Trophoblast cell (in vitro differentiated cells and primary cell): ENCODE measurements at regions not wholly inside any gene's neighbourhood (a gene's known extent, or its start where the extent isn't known, plus 50 kb on each side); places are given as distances from the start of the nearest gene placed in this dataset.

Experiments
- DNase-seq, 2 donors: peaks; one replicate each; pipeline ENCODE4 v3.0.0-alpha.2; 2016
- H2AFZ ChIP-seq: 2 replicates; pipeline ENCODE4 v1.6.1; 2013; ENCODE audit warnings: low read length, moderate library complexity, mild to moderate bottlenecking; ENCODE audit not compliant: insufficient read depth, poor library complexity
- H2AK5ac ChIP-seq: 2 replicates; pipeline ENCODE4 v1.6.1; 2013; ENCODE audit warnings: mild to moderate bottlenecking, low read length
- H2BK120ac ChIP-seq: 2 replicates; pipeline ENCODE4 v1.6.1; 2013; ENCODE audit warnings: low read length, mild to moderate bottlenecking, moderate library complexity; ENCODE audit not compliant: insufficient read depth, poor library complexity
- H2BK12ac ChIP-seq: 2 replicates; pipeline ENCODE4 v1.6.1; 2013; ENCODE audit warnings: mild to moderate bottlenecking, low read length, moderate library complexity
- H2BK5ac ChIP-seq: 2 replicates; pipeline ENCODE4 v1.6.1; 2013; ENCODE audit warnings: low read length, low read depth, moderate library complexity, mild to moderate bottlenecking; ENCODE audit not compliant: poor library complexity
- H3K14ac ChIP-seq: 2 replicates; pipeline ENCODE4 v1.6.1; 2013; ENCODE audit warnings: mild to moderate bottlenecking, low read length
- H3K18ac ChIP-seq: 2 replicates; pipeline ENCODE4 v1.6.1; 2013; ENCODE audit warnings: mild to moderate bottlenecking, low read length
- H3K23ac ChIP-seq: 2 replicates; pipeline ENCODE4 v1.6.1; 2013; ENCODE audit warnings: low read length
- H3K27ac ChIP-seq: 2 replicates; pipeline ENCODE4 v1.5.1; 2013; ENCODE audit warnings: low read depth, mild to moderate bottlenecking, inconsistent platforms, low read length, moderate library complexity
- H3K27me3 ChIP-seq: 2 replicates; pipeline ENCODE4 v1.6.1; 2013; ENCODE audit warnings: inconsistent platforms, mild to moderate bottlenecking, low read length, moderate library complexity; ENCODE audit not compliant: insufficient read depth
- H3K36me3 ChIP-seq, 2 experiments: 1 replicate in 1 of 2; 2 replicates in 1 of 2; pipeline ENCODE4 v1.6.1; 2013; ENCODE audit warnings: low read length in 2 of 2, mild to moderate bottlenecking in 2 of 2, moderate library complexity in 1 of 2; ENCODE audit not compliant: insufficient read depth in 2 of 2, control insufficient read depth in 1 of 2
- H3K4ac ChIP-seq: 2 replicates; pipeline ENCODE4 v1.6.1; 2013; ENCODE audit warnings: low read depth, mild to moderate bottlenecking, low read length, moderate library complexity
- H3K4me1 ChIP-seq, 2 experiments: 1 replicate in 1 of 2; 2 replicates in 1 of 2; pipeline ENCODE4 v1.6.1; 2013; ENCODE audit warnings: low read length in 2 of 2, mild to moderate bottlenecking in 2 of 2, moderate library complexity in 1 of 2; ENCODE audit not compliant: insufficient read depth in 2 of 2, control insufficient read depth in 1 of 2
- H3K4me2 ChIP-seq: 2 replicates; pipeline ENCODE4 v1.6.1; 2013; ENCODE audit warnings: inconsistent platforms, mild to moderate bottlenecking, low read length, moderate library complexity
- H3K4me3 ChIP-seq: 2 replicates; pipeline ENCODE4 v1.5.1; 2013; ENCODE audit warnings: mild to moderate bottlenecking, low read depth, low read length, inconsistent platforms
- H3K79me1 ChIP-seq: one replicate; pipeline ENCODE4 v1.6.1; 2013; ENCODE audit warnings: low read length
- H3K79me2 ChIP-seq: 2 replicates; pipeline ENCODE4 v1.6.1; 2013; ENCODE audit warnings: low read length, mild to moderate bottlenecking; ENCODE audit not compliant: control insufficient read depth, insufficient read depth, poor library complexity
- H3K9ac ChIP-seq: 2 replicates; pipeline ENCODE4 v1.6.1; 2013; ENCODE audit warnings: mild to moderate bottlenecking, low read length
- H3K9me3 ChIP-seq: 2 replicates; pipeline ENCODE4 v1.6.1; 2013; ENCODE audit warnings: low read depth, mild to moderate bottlenecking, control low read depth, inconsistent platforms, low read length; ENCODE audit not compliant: insufficient read depth
- H4K12ac ChIP-seq: 2 replicates; pipeline ENCODE4 v1.6.1; 2013; ENCODE audit warnings: low read depth, mild to moderate bottlenecking, low read length, moderate library complexity
- H4K8ac ChIP-seq: 2 replicates; pipeline ENCODE4 v1.6.1; 2013; ENCODE audit warnings: low read depth, mild to moderate bottlenecking, low read length, moderate library complexity
- H4K91ac ChIP-seq: one replicate; pipeline ENCODE4 v1.6.1; 2013; ENCODE audit warnings: low read depth, mild to moderate bottlenecking, low read length, moderate library complexity
- WGBS: extraction: QIAGEN DNeasy Blood & Tissue Kit; methylation state at CpG from one replicate; pipeline ENCODE4 v1.1.7; 2013; ENCODE audit warnings: missing lambda C conversion rate; ENCODE audit not compliant: insufficient read length, insufficient coverage; ENCODE audit errors: extremely low coverage; 5-methylcytosine and 5-hydroxymethylcytosine counted together

DNA sequence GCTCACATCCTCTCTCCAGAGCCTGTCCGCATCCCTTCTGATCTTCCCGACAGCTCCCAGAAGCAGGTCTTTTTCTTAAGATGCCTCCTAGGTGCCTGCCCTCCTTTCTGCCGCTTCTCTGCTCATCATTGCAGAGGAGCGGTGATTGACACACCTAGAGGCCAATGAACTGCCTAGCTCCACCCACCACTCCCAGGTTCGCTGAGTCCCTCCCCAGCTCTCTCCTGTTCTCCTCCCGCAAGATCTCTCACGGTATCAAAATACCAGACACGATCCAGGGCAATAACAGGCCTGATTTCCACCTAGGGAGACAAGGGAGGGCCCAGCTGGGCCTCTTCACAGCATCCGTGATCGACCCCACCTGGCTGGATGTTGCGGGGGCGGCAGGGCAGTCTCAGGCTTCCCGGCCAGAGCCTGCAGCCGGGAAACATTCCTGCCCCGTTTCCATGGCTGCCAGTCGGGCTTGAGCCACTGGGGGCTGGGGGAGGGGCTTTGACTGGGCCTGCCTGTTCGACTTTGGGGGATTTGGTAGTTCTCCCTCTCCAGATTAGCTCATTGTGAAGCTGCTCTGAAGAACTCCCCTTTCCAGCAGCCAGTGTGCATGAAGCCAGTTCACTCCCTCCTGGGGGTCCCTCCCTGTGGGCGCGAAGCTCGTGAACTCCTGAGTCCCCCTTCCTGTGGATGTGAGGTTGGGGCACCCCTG lies 373.5 kb downstream of the RPS24 start:
- Histone ChIP-seq H3K18ac (peak overlapping the region; percentile 54), H4K8ac (peak overlapping the region; percentile 66), H4K12ac (peak overlapping the region; percentile 27), H2BK120ac (peak overlapping the region; percentile 73), H3K36me3 (no peaks in the 10 kb centered on the region), H2AFZ (peak overlapping the region; percentile 51), H3K4me2 (peak overlapping the region; percentile 60), H2BK5ac (peak overlapping the region; percentile 49), H3K9me3 (peaks cover 2% of the 10 kb centered on the region), H3K4ac (peak overlapping the region; percentile 6), H3K79me1 (peaks cover 9% of the 10 kb centered on the region), H3K9ac (no peak overlapping the region), H3K23ac (no peak overlapping the region), H4K91ac (peak overlapping the region; percentile 90), H3K14ac (peak overlapping the region; percentile 52), H3K27me3 (no peaks in the 10 kb centered on the region), H3K4me1 (peaks cover 7 to 15% of the 10 kb centered on the region in 2 experiments), H3K4me3 (peak overlapping the region; percentile 62), H3K27ac (peak overlapping the region; percentile 20), H3K79me2 (no peaks in the 10 kb centered on the region), H2BK12ac (peak overlapping the region; percentile 53), H2AK5ac (peak overlapping the region; percentile 55)
- WGBS = no CpG with 5 or more reads among the region's 20 CpGs
- peak; percentile 71 to 74 for DNase-seq

DNA sequence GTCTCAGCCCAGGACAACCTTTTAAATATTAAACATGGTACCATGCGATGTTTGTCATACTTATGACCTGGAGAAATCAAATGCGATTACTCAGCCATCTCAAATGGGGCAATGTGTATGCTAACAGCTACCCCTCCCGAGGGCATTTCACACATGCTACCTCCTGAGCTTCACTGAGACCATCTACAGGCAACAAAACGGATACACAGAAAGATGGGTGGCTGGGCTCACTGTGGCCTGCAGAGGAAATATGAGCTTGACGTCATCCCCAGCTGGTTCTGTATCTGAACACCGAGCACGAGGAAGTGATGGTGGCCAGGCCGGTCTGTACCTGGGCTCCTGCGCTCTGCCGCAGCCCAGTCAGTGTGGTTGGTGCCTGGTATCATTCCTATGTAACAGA lies 374.3 kb downstream of the RPS24 start:
- no peak overlapping the region for H4K8ac ChIP-seq
- no peak overlapping the region for H3K4me2 ChIP-seq
- H3K4me3 ChIP-seq = no peak overlapping the region
- no peaks in the 10 kb centered on the region for H3K79me2 ChIP-seq
- H3K18ac ChIP-seq = no peak overlapping the region
- peaks cover 8% of the 10 kb centered on the region for H3K79me1 ChIP-seq
- no peaks in the 10 kb centered on the region for H3K36me3 ChIP-seq
- DNase-seq = no peak
- H3K23ac ChIP-seq = no peak overlapping the region
- peak overlapping the region; percentile 73 for H2BK120ac ChIP-seq
- H3K4ac ChIP-seq = no peak overlapping the region
- WGBS = no CpG with 5 or more reads among the region's 10 CpGs
- no peaks in the 10 kb centered on the region for H3K27me3 ChIP-seq
- H4K91ac ChIP-seq = peak overlapping the region; percentile 90
- H2BK5ac ChIP-seq = no peak overlapping the region
- H3K9ac ChIP-seq = no peak overlapping the region
- H2AFZ ChIP-seq = no peak overlapping the region
- H2AK5ac ChIP-seq = no peak overlapping the region
- no peak overlapping the region for H3K14ac ChIP-seq
- peak overlapping the region; percentile 53 for H2BK12ac ChIP-seq
- no peak overlapping the region for H4K12ac ChIP-seq
- H3K4me1 ChIP-seq = peaks cover 6 to 11% of the 10 kb centered on the region in 2 experiments
- no peak overlapping the region for H3K27ac ChIP-seq
- peaks cover 2% of the 10 kb centered on the region for H3K9me3 ChIP-seq

DNA sequence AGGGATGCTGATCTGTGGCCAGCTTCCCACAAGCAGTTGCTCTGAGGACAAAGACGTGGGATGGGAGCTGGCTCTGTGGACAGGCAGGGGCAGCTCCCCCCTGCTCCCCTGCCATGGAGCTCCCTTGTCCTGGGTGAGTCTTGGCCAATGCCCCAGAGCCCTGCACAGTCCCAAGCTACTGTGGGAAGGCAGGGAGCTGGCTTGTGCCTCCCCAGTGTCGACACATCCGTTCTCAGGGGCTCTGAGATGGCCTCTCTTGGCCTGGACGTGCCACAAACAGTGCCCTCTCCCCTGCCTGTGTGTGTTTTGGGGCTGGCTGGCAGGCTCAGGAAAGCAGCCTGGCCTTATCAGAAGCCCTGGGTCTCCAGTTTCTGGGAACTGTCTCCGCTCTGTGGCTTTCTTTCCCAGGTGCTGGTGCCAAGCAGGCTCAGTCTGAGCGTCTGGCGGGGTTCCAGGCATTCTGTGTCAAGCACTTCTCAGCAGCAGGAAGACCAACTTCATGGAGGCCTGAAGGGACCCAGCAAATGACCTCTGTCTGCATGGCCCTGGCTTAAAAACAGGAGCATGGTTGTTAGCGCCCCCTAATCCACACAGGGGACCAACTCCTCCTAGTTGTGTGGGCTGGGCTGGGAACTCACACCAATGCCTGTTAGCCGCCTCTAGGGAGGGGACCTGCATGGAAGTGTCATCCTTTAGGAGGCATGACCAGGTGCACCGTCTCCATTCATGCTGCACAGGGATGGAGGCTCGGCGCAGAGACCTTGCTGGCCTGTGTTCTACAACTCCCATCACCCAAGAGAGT lies 375.2 kb downstream of the RPS24 start:
- peaks cover 6 to 15% of the 10 kb centered on the region in 2 experiments for H3K4me1 ChIP-seq
- H3K27ac ChIP-seq = no peak overlapping the region
- H3K14ac ChIP-seq = peak overlapping the region; percentile 16
- no peak overlapping the region for H3K4me3 ChIP-seq
- no peaks in the 10 kb centered on the region for H3K79me2 ChIP-seq
- no peak overlapping the region for H3K9ac ChIP-seq
- H3K79me1 ChIP-seq = peaks cover 11% of the 10 kb centered on the region
- DNase-seq = no peak
- no peak overlapping the region for H4K8ac ChIP-seq
- H3K4ac ChIP-seq = no peak overlapping the region
- no CpG with 5 or more reads among the region's 12 CpGs for WGBS
- peak overlapping the region; percentile 37 for H4K91ac ChIP-seq
- H3K18ac ChIP-seq = no peak overlapping the region
- H2BK120ac ChIP-seq = peak overlapping the region; percentile 23
- no peak overlapping the region for H4K12ac ChIP-seq
- peak overlapping the region; percentile 10 for H2AK5ac ChIP-seq
- H2AFZ ChIP-seq = no peak overlapping the region
- H3K23ac ChIP-seq = no peak overlapping the region
- no peak overlapping the region for H2BK5ac ChIP-seq
- H3K9me3 ChIP-seq = peaks cover 2% of the 10 kb centered on the region
- no peaks in the 10 kb centered on the region for H3K36me3 ChIP-seq
- peak overlapping the region; percentile 8 for H2BK12ac ChIP-seq
- H3K4me2 ChIP-seq = no peak overlapping the region
- H3K27me3 ChIP-seq = no peaks in the 10 kb centered on the region

DNA sequence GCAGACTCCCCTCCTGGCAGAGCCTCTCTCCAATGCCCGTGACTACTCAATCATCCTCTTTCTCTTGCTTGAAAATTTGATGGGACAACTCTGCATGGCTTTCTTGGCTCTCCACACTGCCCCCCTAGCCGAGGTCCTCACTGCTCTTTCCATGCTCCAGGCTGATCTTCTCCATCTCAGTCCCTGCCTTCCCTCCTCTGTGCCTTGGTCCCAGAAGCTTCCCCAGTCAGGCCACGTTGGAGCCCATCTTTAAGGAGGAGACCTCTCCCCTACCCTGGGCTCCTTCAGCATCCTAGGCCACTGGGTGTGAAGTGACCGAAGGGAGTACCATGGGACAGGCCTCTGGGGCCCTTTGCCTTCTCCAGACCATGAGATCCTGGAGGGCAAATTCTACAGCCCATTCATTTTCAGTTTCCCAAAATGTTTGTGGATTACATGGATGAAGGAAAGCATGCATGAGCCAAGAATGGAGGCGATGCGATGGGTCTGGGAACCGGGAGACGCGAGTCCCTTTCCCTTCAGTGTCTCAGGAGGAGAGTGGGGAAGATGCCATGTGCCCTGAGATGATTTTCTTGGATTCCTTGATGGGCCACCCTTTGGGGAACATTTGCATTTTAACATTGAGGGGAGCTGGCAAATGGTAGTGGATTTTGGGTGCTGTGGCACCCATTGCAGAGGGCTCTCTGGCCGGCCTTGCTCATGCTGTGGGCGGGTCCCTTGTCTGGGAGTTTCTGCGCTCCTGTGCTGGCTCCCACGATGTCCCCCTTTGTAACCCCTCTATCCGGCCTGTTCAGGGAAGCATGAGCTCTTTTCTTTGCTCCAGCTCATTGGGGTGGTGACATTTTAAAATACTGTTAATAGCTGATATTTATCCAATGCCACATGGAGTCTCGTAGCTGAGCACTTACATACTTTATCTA lies 376.6 kb downstream of the RPS24 start:
- no peaks in the 10 kb centered on the region for H3K27me3 ChIP-seq
- peak overlapping the region; percentile 34 for H4K91ac ChIP-seq

More for the DNA sequence above, 376.6 kb downstream of the RPS24 start:
- Histone ChIP-seq H2BK12ac (peak overlapping the region; percentile 52), H3K4ac (no peak overlapping the region), H3K27ac (no peak overlapping the region), H3K36me3 (no peaks in the 10 kb centered on the region), H2AK5ac (no peak overlapping the region), H3K18ac (no peak overlapping the region), H4K8ac (no peak overlapping the region), H3K4me1 (peaks cover 6 to 15% of the 10 kb centered on the region in 2 experiments), H2BK5ac (no peak overlapping the region), H3K4me2 (no peak overlapping the region), H3K23ac (no peak overlapping the region), H3K9ac (no peak overlapping the region), H3K79me2 (no peaks in the 10 kb centered on the region), H4K12ac (no peak overlapping the region), H2BK120ac (no peak overlapping the region), H2AFZ (no peak overlapping the region), H3K4me3 (no peak overlapping the region), H3K9me3 (peaks cover 2% of the 10 kb centered on the region), H3K14ac (no peak overlapping the region), H3K79me1 (peaks cover 13% of the 10 kb centered on the region)
- no peak for DNase-seq
- no CpG with 5 or more reads among the region's 15 CpGs for WGBS
